Sigmoid colon (tissue), 4 donors: ENCODE measurements at regions not wholly inside any gene's neighbourhood (a gene's known extent, or its start where the extent isn't known, plus 50 kb on each side); places are given as distances from the start of the nearest gene placed in this dataset.

ENCODE experiments used
- EP300 ChIP-seq, 4 donors: sonication (generic); formaldehyde crosslinking; IDR thresholded peaks; one replicate each; pipeline ENCODE4 v1.6.1; 2017; ENCODE audit warnings: antibody characterized with exemption in 4 of 4
- TF ChIP-seq, protein P1 (sequence below), 4 experiments: fragments of 450-650 bp in 3 of 4; fragments of 200-600 bp in 1 of 4; IDR thresholded peaks; one replicate each; pipeline ENCODE4 v1.5.1; 2016 to 2019; ENCODE audit warnings: antibody characterized with exemption in 4 of 4, mild to moderate bottlenecking in 3 of 4, moderate library complexity in 2 of 4

DNA sequence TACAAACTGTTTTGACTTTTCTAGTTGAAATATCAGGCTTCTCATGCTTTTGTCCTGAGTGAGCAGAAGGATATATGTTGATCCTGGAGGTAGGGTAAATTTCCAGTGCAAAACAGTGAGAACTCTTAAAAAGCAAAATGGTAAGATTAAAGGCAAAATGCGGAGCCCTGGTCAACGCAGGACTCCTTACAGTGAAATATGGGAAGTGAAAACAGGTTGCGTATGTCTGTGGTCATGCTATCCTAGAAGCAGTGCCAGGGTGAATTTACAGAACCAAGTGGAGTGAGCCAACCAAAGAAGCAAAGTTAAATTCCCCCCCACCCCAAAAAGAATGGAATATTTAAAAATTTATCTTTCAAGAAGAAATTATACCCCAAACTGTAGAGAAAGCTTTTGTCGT, 256.4 kb downstream of the NR2F2 start:
- TF ChIP-seq EP300 (IDR thresholded peaks at IDR 0.05), result no peak
- TF ChIP-seq, protein P1, sequence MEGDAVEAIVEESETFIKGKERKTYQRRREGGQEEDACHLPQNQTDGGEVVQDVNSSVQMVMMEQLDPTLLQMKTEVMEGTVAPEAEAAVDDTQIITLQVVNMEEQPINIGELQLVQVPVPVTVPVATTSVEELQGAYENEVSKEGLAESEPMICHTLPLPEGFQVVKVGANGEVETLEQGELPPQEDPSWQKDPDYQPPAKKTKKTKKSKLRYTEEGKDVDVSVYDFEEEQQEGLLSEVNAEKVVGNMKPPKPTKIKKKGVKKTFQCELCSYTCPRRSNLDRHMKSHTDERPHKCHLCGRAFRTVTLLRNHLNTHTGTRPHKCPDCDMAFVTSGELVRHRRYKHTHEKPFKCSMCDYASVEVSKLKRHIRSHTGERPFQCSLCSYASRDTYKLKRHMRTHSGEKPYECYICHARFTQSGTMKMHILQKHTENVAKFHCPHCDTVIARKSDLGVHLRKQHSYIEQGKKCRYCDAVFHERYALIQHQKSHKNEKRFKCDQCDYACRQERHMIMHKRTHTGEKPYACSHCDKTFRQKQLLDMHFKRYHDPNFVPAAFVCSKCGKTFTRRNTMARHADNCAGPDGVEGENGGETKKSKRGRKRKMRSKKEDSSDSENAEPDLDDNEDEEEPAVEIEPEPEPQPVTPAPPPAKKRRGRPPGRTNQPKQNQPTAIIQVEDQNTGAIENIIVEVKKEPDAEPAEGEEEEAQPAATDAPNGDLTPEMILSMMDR (IDR thresholded peaks at IDR 0.05), result no peak
